Cardiac septum (tissue), 1 donor: ENCODE measurements at regions not wholly inside any gene's neighbourhood (a gene's known extent, or its start where the extent isn't known, plus 50 kb on each side); places are given as distances from the start of the nearest gene placed in this dataset.
"Not testable (repeated sequence)": the region's sequence is repeated elsewhere in the genome, so short reads cannot be mapped to it uniquely, and the experiment has no call there.

Experiments used
- DNase-seq: peaks from one replicate; pipeline ENCODE4 v3.0.0-alpha.2; 2020; ENCODE audit warnings: low spot score
- intact Hi-C: fragments of 100-400 bp; cut with DNase I; formaldehyde crosslinking; loops from one replicate; pipeline ENCODE4 v1.14.0; 2022
- donor health status: DM: no; HTN: no; CAD: no.

DNA sequence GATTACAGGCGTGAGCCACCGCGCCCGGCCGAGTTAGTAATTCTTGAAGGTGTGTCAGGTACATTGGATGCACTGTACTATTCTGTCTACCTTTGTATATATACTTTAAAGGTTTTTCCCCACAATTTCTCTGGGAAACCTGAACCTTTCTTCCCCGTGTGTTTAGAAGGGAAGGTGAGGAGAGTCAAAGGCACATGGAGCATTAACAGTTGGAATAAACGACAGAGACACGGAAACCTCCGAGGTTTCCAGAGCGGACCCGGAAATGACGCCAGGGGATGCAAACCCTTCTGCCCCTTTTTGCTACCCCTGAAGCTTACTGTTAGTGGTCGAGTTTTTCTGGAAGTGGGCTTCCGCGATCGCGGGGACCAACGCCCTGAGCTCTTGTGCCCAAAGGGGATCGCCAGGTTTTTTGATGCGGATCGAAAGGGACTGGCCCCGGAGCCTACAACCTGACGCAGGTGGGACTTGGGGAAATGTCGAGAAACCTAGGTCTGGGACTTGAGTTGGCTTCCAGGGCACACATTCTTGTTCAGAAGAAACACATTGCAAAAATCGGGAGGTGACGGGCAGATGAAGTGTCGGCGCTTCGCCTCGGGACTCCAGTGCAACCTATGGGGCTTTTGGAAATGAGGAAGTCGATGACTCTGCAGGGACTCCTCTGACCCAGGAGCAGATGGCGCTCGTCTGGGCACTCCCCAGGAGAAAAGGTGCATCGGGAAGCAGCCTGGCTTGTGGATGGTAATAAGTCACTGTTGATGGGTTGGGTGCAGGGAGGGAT, 218.2 kb downstream of the OR2B2 start:
- no peak for DNase-seq
- intact Hi-C loops = no loop called here

GRCh38 chr6:27692133-27692532, 219.2 kb upstream of the ZNF184 start:
- DNase-seq, intact Hi-C loops: not testable (repeated sequence)

DNA sequence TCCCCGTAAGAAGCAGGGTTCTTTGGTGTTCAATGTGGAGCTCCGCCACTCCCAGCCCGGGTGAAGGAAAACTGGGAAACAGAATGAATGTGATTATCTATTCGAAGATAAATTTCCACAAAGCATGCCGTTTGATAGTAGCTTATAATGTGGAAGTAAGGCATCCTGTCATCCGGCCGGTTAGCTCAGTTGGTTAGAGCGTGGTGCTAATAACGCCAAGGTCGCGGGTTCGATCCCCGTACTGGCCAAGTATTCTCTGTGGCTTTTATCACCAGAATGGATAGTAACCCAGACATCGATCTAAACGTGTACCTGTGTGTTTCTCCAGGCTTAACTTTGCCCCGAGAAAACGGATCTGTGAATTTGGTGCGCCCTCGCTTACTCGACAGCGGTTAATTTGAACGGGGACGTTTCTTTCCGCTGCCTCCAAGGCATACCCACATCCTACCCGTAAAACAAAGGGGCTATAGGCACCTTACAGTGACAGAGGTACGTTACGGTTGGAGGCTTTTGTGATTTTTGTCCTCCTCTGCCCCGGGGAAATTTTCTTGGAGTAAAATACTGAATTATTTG, 215.2 kb upstream of the ZNF184 start:
- intact Hi-C loops = no loop called here
- no peak for DNase-seq

DNA sequence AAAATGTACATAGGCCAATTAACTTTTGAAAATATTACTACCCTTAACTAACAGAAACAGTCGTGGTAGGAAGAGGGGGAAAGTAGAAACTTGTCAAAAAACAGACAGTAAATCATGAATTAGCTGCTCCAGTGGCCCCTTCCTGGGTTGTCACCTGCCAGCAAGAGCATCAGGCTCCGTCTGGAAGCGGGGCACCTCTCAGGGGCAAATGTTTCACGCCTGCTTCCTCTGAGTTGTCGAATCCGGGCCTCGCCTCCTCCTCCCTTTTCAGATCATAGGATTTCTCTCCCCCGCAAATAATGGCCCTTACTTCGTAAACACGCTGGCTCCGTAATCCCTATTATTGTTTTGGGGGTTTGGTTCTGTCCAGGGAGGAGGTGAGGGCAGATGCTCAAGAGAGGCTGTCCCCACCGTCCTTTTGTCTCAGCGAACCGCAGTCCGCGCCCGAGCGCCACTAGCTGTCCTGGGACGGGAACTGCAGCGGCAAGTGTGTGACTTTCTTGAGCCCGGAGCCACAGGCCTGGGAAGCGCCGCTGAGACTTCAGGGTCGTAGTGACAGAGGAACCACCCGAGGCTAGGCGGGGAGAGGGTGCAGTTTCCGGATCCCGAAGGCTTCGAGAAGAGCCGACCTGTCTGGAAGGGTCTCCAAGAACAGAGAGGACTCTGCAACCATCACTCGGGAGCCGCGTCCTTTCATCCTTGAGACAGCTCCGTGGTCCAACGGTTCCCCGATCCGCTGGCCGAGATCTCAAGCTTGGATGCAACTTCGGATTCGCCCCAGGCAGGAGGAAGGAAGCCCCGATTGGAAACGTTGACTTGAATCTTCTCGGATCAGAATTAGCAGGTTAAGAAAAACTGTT, 214.5 kb upstream of the ZNF184 start:
- DNase-seq = peak; percentile 80
- intact Hi-C loops = no loop called here

- intact Hi-C loops = no loop called here
These were observed 212.4 kb upstream of the ZNF184 start for GRCh38 chr6:27685279-27685678.

GRCh38 chr6:27684264-27685211, 211.6 kb upstream of the ZNF184 start:
- no peak for DNase-seq
- intact Hi-C loops = no loop called here

More at GRCh38 chr6:27685279-27685678, 212.4 kb upstream of the ZNF184 start:
- no peak for DNase-seq

DNA sequence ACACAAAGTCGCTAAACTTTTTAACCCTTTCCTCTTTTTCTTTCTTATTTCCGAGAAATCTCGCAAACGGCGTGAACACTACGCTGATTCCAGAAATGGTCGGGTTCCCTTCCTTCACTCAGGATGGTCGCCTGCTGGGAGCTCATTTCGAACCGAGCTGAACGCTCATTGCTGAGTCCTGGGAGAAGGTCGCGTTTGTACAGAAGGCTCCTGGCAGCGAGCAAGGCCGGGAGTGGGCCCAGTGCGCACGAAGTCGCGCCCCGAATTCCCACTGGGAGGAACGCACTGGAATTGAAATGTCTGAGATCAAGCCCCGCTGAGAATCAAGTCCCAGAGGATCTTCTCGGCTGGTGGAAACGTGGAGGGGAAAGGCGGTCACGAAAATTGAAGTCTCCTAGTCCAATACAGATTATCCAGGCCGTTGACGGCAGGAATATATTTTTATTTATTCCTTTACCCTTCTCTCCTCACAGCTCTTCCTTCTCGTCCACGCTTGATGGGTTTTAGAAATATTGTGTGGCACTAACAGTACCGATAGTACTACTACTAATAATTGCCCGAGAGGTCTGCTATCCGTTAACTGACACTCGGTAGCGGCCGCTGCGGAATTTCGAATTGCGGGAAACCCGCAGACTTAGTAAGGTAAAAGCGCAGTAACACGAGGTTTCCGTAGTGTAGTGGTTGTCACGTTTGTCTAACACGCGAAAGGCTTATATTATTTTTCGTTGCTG, 207.2 kb upstream of the ZNF184 start:
- intact Hi-C loops = no loop called here

GRCh38 chr6:27679308-27679963, 206.5 kb upstream of the ZNF184 start:
- DNase-seq = no peak
- intact Hi-C loops = no loop called here

More for the DNA sequence above, 207.2 kb upstream of the ZNF184 start:
- no peak for DNase-seq

GRCh38 chr6:27678469-27678868, 205.6 kb upstream of the ZNF184 start:
- intact Hi-C loops = no loop called here
- no peak for DNase-seq

- no peak for DNase-seq
- intact Hi-C loops = no loop called here
These were observed 202.0 kb upstream of the ZNF184 start for GRCh38 chr6:27674882-27675281.

GRCh38 chr6:27672113-27672799, 199.4 kb upstream of the ZNF184 start:
- DNase-seq = no peak
- intact Hi-C loops = no loop called here

GRCh38 chr6:27669624-27670301, 196.9 kb upstream of the ZNF184 start:
- intact Hi-C loops = no loop called here
- no peak for DNase-seq

- intact Hi-C loops = no loop called here
- DNase-seq = no peak
These were observed 196.4 kb upstream of the ZNF184 start for GRCh38 chr6:27669295-27669623.

DNA sequence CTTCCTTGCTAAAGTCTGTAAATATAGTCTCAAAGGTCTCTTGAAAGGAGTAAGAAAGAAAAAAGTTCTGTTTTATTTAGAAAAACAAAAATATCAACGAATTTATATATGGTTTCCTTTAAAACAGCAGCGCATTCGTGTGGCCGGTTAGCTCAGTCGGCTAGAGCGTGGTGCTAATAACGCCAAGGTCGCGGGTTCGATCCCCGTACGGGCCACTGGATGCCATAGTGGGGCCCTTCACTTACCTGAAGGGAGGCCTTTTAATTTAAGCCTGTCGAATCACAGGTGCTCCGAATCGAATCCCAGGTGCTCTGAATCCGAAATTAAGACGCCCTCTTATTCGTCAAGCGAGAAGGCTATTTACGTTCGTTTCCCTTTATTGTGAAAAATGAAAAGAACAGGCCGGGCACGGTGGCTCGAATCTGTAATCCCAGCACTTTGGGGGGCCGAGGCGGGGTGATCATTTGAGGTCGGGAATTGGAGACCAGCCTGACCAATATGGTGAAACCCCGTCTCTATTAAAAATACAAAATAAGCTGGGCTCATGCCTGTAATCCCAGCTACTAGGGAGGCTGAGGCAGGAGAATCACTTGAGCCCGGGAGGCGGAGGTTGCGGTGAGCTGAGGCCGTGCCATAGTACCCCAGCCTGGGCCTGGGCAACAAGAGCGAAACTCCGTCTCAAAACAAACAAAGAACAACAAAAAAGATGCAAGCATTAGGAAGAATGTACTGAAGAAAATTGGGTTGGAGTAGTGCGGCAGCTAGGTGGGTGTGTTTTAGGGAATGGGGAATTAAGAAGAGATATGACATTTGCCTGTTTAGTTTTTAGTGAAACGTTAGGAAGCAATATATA, 195.8 kb upstream of the ZNF184 start:
- intact Hi-C loops = no loop called here
- no peak for DNase-seq

DNA sequence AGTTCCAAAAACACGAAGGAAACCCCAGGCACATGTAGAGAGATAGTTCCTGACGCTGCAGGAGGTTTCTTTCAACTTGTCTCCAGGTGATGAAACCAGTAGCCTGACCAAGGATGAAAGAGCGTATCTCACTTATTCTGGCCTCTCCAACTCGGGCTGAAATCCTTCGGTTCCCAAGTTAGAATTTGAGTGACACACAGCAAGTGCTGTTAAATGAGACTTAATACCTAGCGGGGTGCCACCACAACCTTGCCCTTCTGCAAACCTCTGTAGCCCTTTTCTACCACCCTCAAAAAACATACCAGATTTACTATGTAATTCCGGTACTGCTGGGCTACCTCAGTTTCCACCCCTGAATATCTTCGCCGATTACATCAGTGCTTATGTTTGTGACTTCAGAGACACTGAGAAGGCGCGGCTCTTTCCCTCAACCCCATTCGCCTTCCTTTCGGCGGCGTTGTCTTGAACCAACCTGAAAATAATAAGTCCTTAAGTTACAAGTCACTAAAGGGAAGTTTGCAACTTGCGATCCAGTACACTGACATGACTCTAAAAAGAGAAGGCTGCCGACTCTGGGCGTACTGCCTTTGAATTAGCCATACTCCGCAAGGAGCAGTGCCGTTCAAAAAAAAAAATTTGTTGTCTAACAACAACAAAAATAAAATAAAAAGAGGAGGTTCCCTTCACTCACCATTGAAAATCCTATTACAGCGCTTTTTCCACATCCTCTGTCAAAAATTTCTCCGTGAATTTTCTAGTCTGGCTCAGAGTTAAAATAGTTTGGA, 194.9 kb upstream of the ZNF184 start:
- no peak for DNase-seq
- intact Hi-C loops = no loop called here
